AG04449 (cell line): ENCODE measurements at regions not wholly inside any gene's neighbourhood (a gene's known extent, or its start where the extent isn't known, plus 50 kb on each side); places are given as distances from the start of the nearest gene placed in this dataset.

Source experiments
- CTCF ChIA-PET: fragments of 350-600 bp; formaldehyde crosslinking; extraction: SDS; loops from one replicate; lab custom pipeline; 2021; ENCODE audit warnings: antibody characterized with exemption; lab: Yijun Ruan, JAX
- POLR2A ChIA-PET: fragments of 400-600, 350-600 bp; formaldehyde crosslinking; extraction: SDS; loops from one replicate; lab custom pipeline; 2020; ENCODE audit warnings: antibody characterized with exemption, inconsistent platforms; lab: Yijun Ruan, JAX
- DNase-seq: peaks from one replicate; pipeline ENCODE4 v3.0.0-alpha.2; 2010; ENCODE audit warnings: low read depth, low spot score
- H3K4me3 ChIP-seq: 2 replicates; pipeline ENCODE4 v1.5.1; 2011; ENCODE audit warnings: low read depth, mild to moderate bottlenecking, control low read depth, low read length
- CTCF ChIP-seq: IDR thresholded peaks from one replicate; pipeline ENCODE4 v1.5.1; 2011; ENCODE audit warnings: mild to moderate bottlenecking, moderate library complexity, low read length, control low read depth, inconsistent platforms; ENCODE audit not compliant: insufficient read depth; ENCODE audit errors: missing control alignments

- POLR2A ChIA-PET: no interaction called here
- peak; percentile 24 for DNase-seq
- no peak overlapping the region for H3K4me3 ChIP-seq
- TF ChIP-seq CTCF: no peak
- CTCF ChIA-PET: no interaction called here
Measured at GRCh38 chr1:82565546-82565945, 764.8 kb downstream of the ADGRL2 start.

- ChIA-PET CTCF (no interaction called here), POLR2A (no interaction called here)
- no peak overlapping the region for H3K4me3 ChIP-seq
- TF ChIP-seq CTCF: peak; percentile 6
- DNase-seq: peak; percentile 49
Measured at GRCh38 chr1:82565146-82565545, 764.4 kb downstream of the ADGRL2 start.

- no peak for DNase-seq
- no peak for TF ChIP-seq CTCF
- H3K4me3 ChIP-seq: no peak overlapping the region
- POLR2A ChIA-PET: no interaction called here
- CTCF ChIA-PET: no interaction called here
Measured at GRCh38 chr1:82564333-82564732, 763.6 kb downstream of the ADGRL2 start.

GRCh38 chr1:82562448-82562847 is 761.7 kb downstream of the ADGRL2 start:
- ChIA-PET POLR2A (no interaction called here), CTCF (no interaction called here)
- H3K4me3 ChIP-seq: no peak overlapping the region
- DNase-seq: no peak
- no peak for TF ChIP-seq CTCF

- TF ChIP-seq CTCF: no peak
- no peak overlapping the region for H3K4me3 ChIP-seq
- CTCF ChIA-PET: no interaction called here
- POLR2A ChIA-PET: no interaction called here
- no peak for DNase-seq
Measured at GRCh38 chr1:82560566-82560965, 759.8 kb downstream of the ADGRL2 start.

- no peak overlapping the region for H3K4me3 ChIP-seq
- TF ChIP-seq CTCF: no peak
- ChIA-PET CTCF (no interaction called here), POLR2A (no interaction called here)
- no peak for DNase-seq
Measured at GRCh38 chr1:82555501-82555900, 754.8 kb downstream of the ADGRL2 start.
